ENCODE measurements at regions not wholly inside any gene's neighbourhood (a gene's known extent, or its start where the extent isn't known, plus 50 kb on each side); places are given as distances from the start of the nearest gene placed in this dataset.

DNA sequence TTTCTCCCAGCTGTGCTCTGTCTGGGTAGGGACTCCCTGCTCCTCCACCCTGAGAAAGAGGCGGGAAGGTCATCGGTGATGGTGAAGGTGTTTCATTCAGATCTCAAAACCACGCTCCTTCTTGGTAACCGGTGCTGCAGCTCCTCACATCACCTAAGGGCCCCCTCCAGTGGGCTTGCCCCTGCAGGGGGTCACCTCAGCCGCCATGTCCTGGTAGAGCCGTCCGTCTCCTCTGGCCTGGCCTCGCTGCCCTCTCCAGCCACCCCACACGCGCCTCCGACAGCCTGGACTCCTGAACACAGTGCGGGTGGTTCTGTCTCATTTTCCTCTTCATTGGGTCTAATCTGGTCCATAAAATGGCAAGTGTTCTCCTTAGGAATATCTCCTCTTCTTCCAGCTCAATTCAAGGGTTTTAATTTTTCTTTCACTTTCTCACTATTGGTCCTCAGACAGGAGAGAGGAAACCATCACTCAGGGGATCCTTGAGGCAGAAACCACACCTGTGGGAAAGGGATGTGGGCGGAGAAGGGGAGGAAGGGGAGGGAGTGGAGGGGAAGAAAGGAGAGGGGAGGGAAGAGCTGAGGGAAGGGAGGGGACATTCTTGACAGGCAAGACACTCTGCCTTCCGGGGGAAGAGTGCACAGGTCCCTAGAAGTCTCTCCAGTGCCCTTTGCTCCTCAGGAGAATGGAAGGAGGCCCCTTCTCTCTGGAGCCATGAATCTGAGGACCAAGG lies 1338.4 kb downstream of the TBC1D22A start:
- intact Hi-C loops (cut with micrococcal nuclease): no loop called here
- Histone ChIP-seq H3K4me1 (ENCODE audit: control insufficient read depth in 2 of 2, insufficient read depth in 2 of 2, low read length in 2 of 2) (peaks cover 52 to 60% of the 10 kb centered on the region in 2 donors), H3K9ac (ENCODE audit: low read length) (no peak overlapping the region), H3K27me3 (replicated peaks in 1 of 4; ENCODE audit: control extremely low read depth in 1 of 4, control insufficient read depth in 3 of 4, insufficient read depth in 4 of 4, low read length in 3 of 4) (no peaks in the 10 kb centered on the region), H3K36me3 (replicated peaks in 1 of 2; ENCODE audit: control extremely low read depth in 1 of 2, control insufficient read depth in 1 of 2, extremely low read depth in 1 of 2, insufficient read depth in 2 of 2, low read length in 1 of 2) (no peaks in the 10 kb centered on the region), H3K27ac (ENCODE audit: low read length in 2 of 2) (no peak overlapping the region), H2AFZ (ENCODE audit: insufficient read depth, low read depth, low read length, poor library complexity, severe bottlenecking) (no peak overlapping the region), H3K4me3 (ENCODE audit: control extremely low read depth in 1 of 5, extremely low read depth in 1 of 5, insufficient read depth in 1 of 5, low read depth in 2 of 5, low read length in 4 of 5) (no peak overlapping the region), H3K79me2 (ENCODE audit: control insufficient read depth, insufficient read depth, low read length) (no peaks in the 10 kb centered on the region), H3K9me3 (ENCODE audit: control extremely low read depth in 1 of 3, control insufficient read depth in 2 of 3, insufficient read depth in 1 of 3, low read length in 2 of 3) (peaks cover 0 to 22% (median 0%) of the 10 kb centered on the region in 3 donors), H4K20me1 (ENCODE audit: control insufficient read depth, insufficient read depth, low read length, poor library complexity, severe bottlenecking) (no peaks in the 10 kb centered on the region), H3K4me2 (replicated peaks; ENCODE audit: low read depth, low read length, poor library complexity, severe bottlenecking) (peak overlapping the region; percentile 69)
- peak overlapping the region; percentile 37 for H3K4me3 Mint-ChIP-seq
- 67% methylated on average over 12 of the region's 14 CpGs for WGBS (ENCODE audit: insufficient coverage)
- H3K27me3 Mint-ChIP-seq: peaks cover 3% of the 10 kb centered on the region
- TF ChIP-seq EZH2 (IDR thresholded peaks at IDR 0.05; ENCODE audit: borderline replicate concordance, insufficient read depth, low read depth, low read length, poor library complexity, severe bottlenecking): no peak
- TF ChIP-seq, protein P1, sequence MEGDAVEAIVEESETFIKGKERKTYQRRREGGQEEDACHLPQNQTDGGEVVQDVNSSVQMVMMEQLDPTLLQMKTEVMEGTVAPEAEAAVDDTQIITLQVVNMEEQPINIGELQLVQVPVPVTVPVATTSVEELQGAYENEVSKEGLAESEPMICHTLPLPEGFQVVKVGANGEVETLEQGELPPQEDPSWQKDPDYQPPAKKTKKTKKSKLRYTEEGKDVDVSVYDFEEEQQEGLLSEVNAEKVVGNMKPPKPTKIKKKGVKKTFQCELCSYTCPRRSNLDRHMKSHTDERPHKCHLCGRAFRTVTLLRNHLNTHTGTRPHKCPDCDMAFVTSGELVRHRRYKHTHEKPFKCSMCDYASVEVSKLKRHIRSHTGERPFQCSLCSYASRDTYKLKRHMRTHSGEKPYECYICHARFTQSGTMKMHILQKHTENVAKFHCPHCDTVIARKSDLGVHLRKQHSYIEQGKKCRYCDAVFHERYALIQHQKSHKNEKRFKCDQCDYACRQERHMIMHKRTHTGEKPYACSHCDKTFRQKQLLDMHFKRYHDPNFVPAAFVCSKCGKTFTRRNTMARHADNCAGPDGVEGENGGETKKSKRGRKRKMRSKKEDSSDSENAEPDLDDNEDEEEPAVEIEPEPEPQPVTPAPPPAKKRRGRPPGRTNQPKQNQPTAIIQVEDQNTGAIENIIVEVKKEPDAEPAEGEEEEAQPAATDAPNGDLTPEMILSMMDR (IDR thresholded peaks at IDR 0.05): no peak
- CTCF ChIA-PET: no interaction called here
- H3K4me1 Mint-ChIP-seq: peaks cover 59% of the 10 kb centered on the region
- ATAC-seq (ENCODE audit: low read depth): no peak
- peak overlapping the region; percentile 56 for H3K27ac Mint-ChIP-seq
- POLR2A ChIA-PET: no interaction called here
- DNase-seq: peak; percentile 7
- no peaks in the 10 kb centered on the region for H3K9me3 Mint-ChIP-seq (ENCODE audit: insufficient read depth)

DNA sequence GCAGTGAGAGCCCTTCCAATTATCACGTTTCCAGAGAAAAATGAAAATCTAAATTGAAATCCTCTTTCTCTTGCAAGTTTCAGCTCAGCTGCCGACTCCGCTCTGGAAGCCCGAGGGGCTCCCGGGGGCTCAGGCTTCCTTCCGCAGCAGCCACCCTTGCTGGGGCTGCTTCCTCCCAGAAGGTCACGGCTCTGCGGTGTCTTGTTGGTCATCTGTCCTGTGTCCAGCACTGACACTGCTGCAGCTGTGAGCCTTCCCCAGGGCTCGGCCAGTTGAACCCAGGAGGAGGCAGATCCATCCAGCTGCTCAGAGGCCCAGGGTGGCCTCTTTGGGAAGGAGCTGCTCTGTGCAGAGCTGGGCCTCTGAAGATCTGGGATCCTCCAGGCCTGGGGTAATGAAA lies 1337.2 kb downstream of the TBC1D22A start:
- Histone ChIP-seq H3K9ac (ENCODE audit: low read length) (no peak overlapping the region), H3K4me3 (ENCODE audit: control extremely low read depth in 1 of 5, extremely low read depth in 1 of 5, insufficient read depth in 1 of 5, low read depth in 2 of 5, low read length in 4 of 5) (no peak overlapping the region), H4K20me1 (ENCODE audit: control insufficient read depth, insufficient read depth, low read length, poor library complexity, severe bottlenecking) (no peaks in the 10 kb centered on the region), H3K27me3 (replicated peaks in 1 of 4; ENCODE audit: control extremely low read depth in 1 of 4, control insufficient read depth in 3 of 4, insufficient read depth in 4 of 4, low read length in 3 of 4) (no peaks in the 10 kb centered on the region), H3K4me2 (replicated peaks; ENCODE audit: low read depth, low read length, poor library complexity, severe bottlenecking) (peak overlapping the region; percentile 69), H3K4me1 (ENCODE audit: control insufficient read depth in 2 of 2, insufficient read depth in 2 of 2, low read length in 2 of 2) (peaks cover 62 to 71% of the 10 kb centered on the region in 2 donors), H3K36me3 (replicated peaks in 1 of 2; ENCODE audit: control extremely low read depth in 1 of 2, control insufficient read depth in 1 of 2, extremely low read depth in 1 of 2, insufficient read depth in 2 of 2, low read length in 1 of 2) (no peaks in the 10 kb centered on the region), H3K9me3 (ENCODE audit: control extremely low read depth in 1 of 3, control insufficient read depth in 2 of 3, insufficient read depth in 1 of 3, low read length in 2 of 3) (peaks cover 0 to 22% (median 0%) of the 10 kb centered on the region in 3 donors), H3K79me2 (ENCODE audit: control insufficient read depth, insufficient read depth, low read length) (no peaks in the 10 kb centered on the region), H2AFZ (ENCODE audit: insufficient read depth, low read depth, low read length, poor library complexity, severe bottlenecking) (peak overlapping the region; percentile 62), H3K27ac (ENCODE audit: low read length in 2 of 2) (peak overlapping the region in 1 of 2 donors; percentile 95)
- peak overlapping the region; percentile 41 for H3K4me3 Mint-ChIP-seq
- no peaks in the 10 kb centered on the region for H3K9me3 Mint-ChIP-seq (ENCODE audit: insufficient read depth)
- peak overlapping the region; percentile 56 for H3K27ac Mint-ChIP-seq
- intact Hi-C loops (cut with micrococcal nuclease): no loop called here
- TF ChIP-seq, protein P1 (IDR thresholded peaks at IDR 0.05): no peak
- TF ChIP-seq EZH2 (IDR thresholded peaks at IDR 0.05; ENCODE audit: borderline replicate concordance, insufficient read depth, low read depth, low read length, poor library complexity, severe bottlenecking): no peak
- ChIA-PET POLR2A (no interaction called here), CTCF (interaction anchor here (1.0 kb wide), 1 partner anchor 9 kb away, joined by 3 read pairs; no protein-coding TSS in a partner anchor)
- DNase-seq (peak; percentile 16), ATAC-seq (ENCODE audit: low read depth) (no peak)
- H3K27me3 Mint-ChIP-seq: peaks cover 3% of the 10 kb centered on the region
- WGBS (ENCODE audit: insufficient coverage): 44% methylated on average over 9 of the region's 9 CpGs
- peaks cover 70% of the 10 kb centered on the region for H3K4me1 Mint-ChIP-seq
